Aorta (tissue), 5 donors: ENCODE measurements at regions not wholly inside any gene's neighbourhood (a gene's known extent, or its start where the extent isn't known, plus 50 kb on each side); places are given as distances from the start of the nearest gene placed in this dataset.
A peak's percentile ranks its signal among the peaks of the same experiment; 100 is the strongest.
"Not testable (repeated sequence)": the region's sequence is repeated elsewhere in the genome, so short reads cannot be mapped to it uniquely, and the experiment has no call there.

Source experiments
- ATAC-seq: fragments of 200-7000 bp; cut with Tn5 transposase; one replicate; pipeline ENCODE4 v1.9.1; 2022; ENCODE audit warnings: moderate library complexity; ENCODE audit not compliant: low FRiP score
- DNase-seq, 2 donors: peaks; one replicate each; pipeline ENCODE4 v3.0.0-alpha.2; 2020
- H3K27ac ChIP-seq, 2 donors: one replicate each; pipeline ENCODE4 v1.5.1; 2013; ENCODE audit warnings: low read length in 2 of 2, mild to moderate bottlenecking in 2 of 2, moderate library complexity in 2 of 2, control low read depth in 1 of 2, inconsistent platforms in 1 of 2, low read depth in 1 of 2
- H3K27me3 ChIP-seq, 2 donors: one replicate each; pipeline ENCODE4 v1.6.1; 2013; ENCODE audit warnings: control low read depth in 1 of 2, low read length in 1 of 2, mild to moderate bottlenecking in 1 of 2, moderate library complexity in 1 of 2; ENCODE audit not compliant: insufficient read depth in 2 of 2, control insufficient read depth in 1 of 2
- H3K36me3 ChIP-seq, 2 donors: one replicate each; pipeline ENCODE4 v1.6.1; 2013; ENCODE audit warnings: control low read depth in 1 of 2, low read length in 1 of 2, mild to moderate bottlenecking in 1 of 2; ENCODE audit not compliant: insufficient read depth in 2 of 2, control insufficient read depth in 1 of 2
- H3K4me1 ChIP-seq, 2 donors: one replicate each; pipeline ENCODE4 v1.6.1; 2013; ENCODE audit warnings: low read length in 2 of 2, control low read depth in 1 of 2, mild to moderate bottlenecking in 1 of 2, moderate library complexity in 1 of 2; ENCODE audit not compliant: insufficient read depth in 2 of 2, control insufficient read depth in 1 of 2
- H3K4me3 ChIP-seq, 2 donors: one replicate each; pipeline ENCODE4 v1.5.1; 2013; ENCODE audit warnings: low read length in 2 of 2, control low read depth in 1 of 2, mild to moderate bottlenecking in 1 of 2
- H3K9me3 ChIP-seq: one replicate; pipeline ENCODE4 v1.6.1; 2013; ENCODE audit warnings: mild to moderate bottlenecking, low read length; ENCODE audit not compliant: control insufficient read depth
- WGBS, 2 donors: extraction: QIAGEN DNeasy Blood & Tissue Kit; methylation state at CpG; one replicate each; pipeline ENCODE4 v1.1.7; 2013; 5-methylcytosine and 5-hydroxymethylcytosine counted together
- intact Hi-C, 2 donors: fragments of 100-400 bp; cut with DNase I; formaldehyde crosslinking; loops; one replicate each; pipeline versions ENCODE4 v1.14.2 to v1.15.0; 2022
- donor health status: healthy with polysubstance abuse.
- donor health status: Bipolar disorder and iron deficiency.
- donor health status: DM: no; HTN: no; CAD: no.
- donor health status: DM: no; HTN: no; CAD: no.
- donor health status: DM: yes; HTN: yes; CAD: no.

- ATAC-seq (no peak), DNase-seq (no peak)
- H3K4me3 ChIP-seq = no peak overlapping the region
- intact Hi-C loops = no loop called here
- peaks cover 0 to 2% of the 10 kb centered on the region in 2 donors for H3K4me1 ChIP-seq
- WGBS, 2 donors = 45 to 48% methylated on average over 6 of the region's 6 CpGs
- H3K27ac ChIP-seq = no peak overlapping the region
- H3K27me3 ChIP-seq = no peaks in the 10 kb centered on the region
- H3K36me3 ChIP-seq = no peaks in the 10 kb centered on the region
- no peaks in the 10 kb centered on the region for H3K9me3 ChIP-seq
Measured at GRCh38 chrX:13165266-13166189, 121.1 kb upstream of the FAM9C start.

- DNase-seq (no peak), ATAC-seq (no peak)
- Histone ChIP-seq H3K4me3 (no peak overlapping the region), H3K27me3 (no peaks in the 10 kb centered on the region), H3K9me3 (no peaks in the 10 kb centered on the region), H3K4me1 (peaks cover 2 to 3% of the 10 kb centered on the region in 2 donors), H3K36me3 (no peaks in the 10 kb centered on the region), H3K27ac (no peak overlapping the region)
- intact Hi-C loops = no loop called here
- 35 to 43% methylated on average over 7 of the region's 7 CpGs for WGBS, 2 donors
Measured at GRCh38 chrX:13164611-13165010, 120.2 kb upstream of the FAM9C start.

GRCh38 chrX:13162772-13163410 is 118.5 kb upstream of the FAM9C start:
- DNase-seq = no peak
- no peaks in the 10 kb centered on the region for H3K36me3 ChIP-seq
- intact Hi-C loops = no loop called here
- H3K4me3 ChIP-seq = no peak overlapping the region
- H3K27me3 ChIP-seq = no peaks in the 10 kb centered on the region
- WGBS, 2 donors = 79 to 82% methylated on average over 4 of the region's 4 CpGs
- H3K9me3 ChIP-seq = no peaks in the 10 kb centered on the region
- ATAC-seq = no peak
- no peak overlapping the region for H3K27ac ChIP-seq
- peaks cover 2 to 3% of the 10 kb centered on the region in 2 donors for H3K4me1 ChIP-seq

- ATAC-seq (no peak), DNase-seq (no peak)
- H3K27ac ChIP-seq = no peak overlapping the region
- intact Hi-C loops = no loop called here
- H3K4me3 ChIP-seq = no peak overlapping the region
- no peaks in the 10 kb centered on the region for H3K9me3 ChIP-seq
- H3K4me1 ChIP-seq = peaks cover 0 to 3% of the 10 kb centered on the region in 2 donors
- no peaks in the 10 kb centered on the region for H3K27me3 ChIP-seq
- H3K36me3 ChIP-seq = no peaks in the 10 kb centered on the region
Measured at GRCh38 chrX:13159886-13160285, 115.5 kb upstream of the FAM9C start.

- intact Hi-C loops = no loop called here
- DNase-seq = no peak
- H3K4me3 ChIP-seq = no peak overlapping the region
- no peaks in the 10 kb centered on the region for H3K27me3 ChIP-seq
- peaks cover 0 to 3% of the 10 kb centered on the region in 2 donors for H3K4me1 ChIP-seq
- H3K27ac ChIP-seq = no peak overlapping the region
- no peak for ATAC-seq
- no peaks in the 10 kb centered on the region for H3K36me3 ChIP-seq
- no peaks in the 10 kb centered on the region for H3K9me3 ChIP-seq
Measured at GRCh38 chrX:13158911-13159310, 114.5 kb upstream of the FAM9C start.

DNA sequence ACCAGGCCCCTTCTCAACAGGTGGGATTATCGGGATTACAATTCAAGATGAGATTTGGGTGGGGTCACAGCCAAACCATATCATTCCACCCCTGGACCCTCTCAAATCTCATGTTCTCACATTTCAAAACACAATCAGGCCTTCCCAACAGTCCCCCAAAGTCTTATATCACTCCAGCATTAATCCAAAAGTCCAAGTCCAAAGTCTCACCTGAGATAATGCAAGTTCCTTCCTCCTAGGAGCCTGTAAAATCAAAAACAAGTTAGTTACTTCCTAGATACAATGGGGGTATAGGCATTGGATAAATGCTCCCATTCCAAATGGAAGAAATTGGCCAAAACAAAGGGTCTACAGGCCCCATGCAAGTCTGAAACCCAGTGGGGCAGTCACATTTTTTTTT is 111.1 kb upstream of the FAM9C start:
- H3K36me3 ChIP-seq, ATAC-seq, H3K9me3 ChIP-seq, H3K4me3 ChIP-seq, H3K27me3 ChIP-seq, DNase-seq, H3K27ac ChIP-seq, H3K4me1 ChIP-seq, intact Hi-C loops: not testable (repeated sequence)
- WGBS, 2 donors = 95 to 100% methylated on average over 1 of the region's 1 CpG

- Histone ChIP-seq H3K4me3 (no peak overlapping the region), H3K27me3 (no peaks in the 10 kb centered on the region), H3K9me3 (no peaks in the 10 kb centered on the region), H3K4me1 (peaks cover 0 to 4% of the 10 kb centered on the region in 2 donors), H3K36me3 (no peaks in the 10 kb centered on the region), H3K27ac (no peak overlapping the region)
- whole genome bisulfite sequencing, 2 donors = 58 to 65% methylated on average over 3 of the region's 3 CpGs
- DNase-seq = peak in 1 of 2 donors; percentile 48
- ATAC-seq = no peak
- intact Hi-C loops = no loop called here
Measured at GRCh38 chrX:13153796-13154195, 109.4 kb upstream of the FAM9C start.

DNA sequence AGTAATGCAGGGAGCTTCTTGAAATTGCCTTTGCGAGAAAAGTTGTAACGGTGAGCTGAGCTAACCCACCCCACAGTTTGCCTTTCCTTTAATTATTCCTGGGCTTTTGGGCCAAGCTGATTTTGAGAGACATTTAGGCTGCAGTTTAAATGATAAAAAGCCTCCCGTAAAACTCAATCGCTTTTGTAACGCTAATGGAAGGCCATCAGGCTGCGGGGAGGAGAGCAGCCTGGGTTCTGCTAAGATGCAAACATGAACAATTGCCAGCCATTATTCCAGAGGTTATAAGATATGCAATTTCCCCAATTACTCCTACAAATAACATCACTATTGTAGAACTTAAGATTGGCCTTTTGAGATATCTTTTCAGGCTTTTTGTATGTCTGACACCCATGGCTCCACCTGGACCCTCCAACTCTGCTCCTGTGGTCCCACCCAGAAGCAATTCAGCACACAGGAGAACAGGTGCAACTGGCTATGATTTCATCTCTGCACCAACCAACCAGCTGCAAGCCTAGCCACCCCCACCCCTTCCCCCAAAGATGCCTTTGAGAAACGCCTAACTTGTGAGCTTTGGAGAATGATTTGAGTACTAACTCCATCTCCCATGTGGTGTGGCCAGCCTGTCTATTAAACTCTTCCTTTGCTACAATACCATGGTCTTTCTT is 108.2 kb upstream of the FAM9C start:
- DNase-seq (no peak), ATAC-seq (no peak)
- WGBS, 2 donors = 76 to 97% methylated on average over 7 of the region's 7 CpGs
- Histone ChIP-seq H3K4me1 (peaks cover 0 to 4% of the 10 kb centered on the region in 2 donors), H3K4me3 (no peak overlapping the region), H3K9me3 (no peaks in the 10 kb centered on the region), H3K27ac (peak overlapping the region in 1 of 2 donors; percentile 57), H3K36me3 (no peaks in the 10 kb centered on the region), H3K27me3 (no peaks in the 10 kb centered on the region)
- intact Hi-C loops = no loop called here
